ENCODE measurements at regions not wholly inside any gene's neighbourhood (a gene's known extent, or its start where the extent isn't known, plus 50 kb on each side); places are given as distances from the start of the nearest gene placed in this dataset.

GRCh38 chr10:64182671-64183070 lies 661.5 kb downstream of the REEP3 start:
- no peak for TF ChIP-seq POLR2AphosphoS5 (IDR thresholded peaks at IDR 0.05)
- TF ChIP-seq, protein P1, sequence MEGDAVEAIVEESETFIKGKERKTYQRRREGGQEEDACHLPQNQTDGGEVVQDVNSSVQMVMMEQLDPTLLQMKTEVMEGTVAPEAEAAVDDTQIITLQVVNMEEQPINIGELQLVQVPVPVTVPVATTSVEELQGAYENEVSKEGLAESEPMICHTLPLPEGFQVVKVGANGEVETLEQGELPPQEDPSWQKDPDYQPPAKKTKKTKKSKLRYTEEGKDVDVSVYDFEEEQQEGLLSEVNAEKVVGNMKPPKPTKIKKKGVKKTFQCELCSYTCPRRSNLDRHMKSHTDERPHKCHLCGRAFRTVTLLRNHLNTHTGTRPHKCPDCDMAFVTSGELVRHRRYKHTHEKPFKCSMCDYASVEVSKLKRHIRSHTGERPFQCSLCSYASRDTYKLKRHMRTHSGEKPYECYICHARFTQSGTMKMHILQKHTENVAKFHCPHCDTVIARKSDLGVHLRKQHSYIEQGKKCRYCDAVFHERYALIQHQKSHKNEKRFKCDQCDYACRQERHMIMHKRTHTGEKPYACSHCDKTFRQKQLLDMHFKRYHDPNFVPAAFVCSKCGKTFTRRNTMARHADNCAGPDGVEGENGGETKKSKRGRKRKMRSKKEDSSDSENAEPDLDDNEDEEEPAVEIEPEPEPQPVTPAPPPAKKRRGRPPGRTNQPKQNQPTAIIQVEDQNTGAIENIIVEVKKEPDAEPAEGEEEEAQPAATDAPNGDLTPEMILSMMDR (IDR thresholded peaks at IDR 0.05) = no peak
- TF ChIP-seq POLR2A (IDR thresholded peaks at IDR 0.05) = no peak
- no peak for TF ChIP-seq EP300 (IDR thresholded peaks at IDR 0.05)
